Liver (tissue), 3 donors: ENCODE measurements at regions not wholly inside any gene's neighbourhood (a gene's known extent, or its start where the extent isn't known, plus 50 kb on each side); places are given as distances from the start of the nearest gene placed in this dataset.

Experiments
- GABPA ChIP-seq, 2 donors: IDR thresholded peaks in 1 of 2; conservative IDR thresholded peaks in 1 of 2; 2 replicates each; pipeline ENCODE4 v1.6.1; 2016; ENCODE audit warnings: antibody characterized with exemption in 2 of 2, mild to moderate bottlenecking in 1 of 2, moderate library complexity in 1 of 2
- JUND ChIP-seq, 2 donors: IDR thresholded peaks; 2 replicates each; pipeline ENCODE4 v1.6.1; 2016; ENCODE audit warnings: antibody characterized with exemption in 2 of 2
- RAD21 ChIP-seq, 2 donors: IDR thresholded peaks; 2 replicates each; pipeline ENCODE4 v1.6.1; 2016; ENCODE audit warnings: antibody characterized with exemption in 2 of 2, mild to moderate bottlenecking in 2 of 2
- TF ChIP-seq, protein P1 (sequence below): IDR thresholded peaks from 2 replicates; pipeline ENCODE4 v1.6.1; 2016; ENCODE audit warnings: antibody characterized with exemption
- TF ChIP-seq, protein P2 (sequence below): fragments of 150-350 bp; IDR thresholded peaks from 2 replicates; pipeline ENCODE4 v1.5.1; 2017; ENCODE audit warnings: improper control_type of control experiment, low read depth, low read length; ENCODE audit not compliant: missing input control
- TF ChIP-seq, protein P3 (sequence below): IDR thresholded peaks from 2 replicates; pipeline ENCODE4 v1.6.1; 2016; ENCODE audit warnings: antibody characterized with exemption
- TF ChIP-seq, protein P4 (sequence below): IDR thresholded peaks from 2 replicates; pipeline ENCODE4 v1.6.1; 2016; ENCODE audit warnings: antibody characterized with exemption, mild to moderate bottlenecking
- donor health status: healthy.
- donor health status: healthy.

DNA sequence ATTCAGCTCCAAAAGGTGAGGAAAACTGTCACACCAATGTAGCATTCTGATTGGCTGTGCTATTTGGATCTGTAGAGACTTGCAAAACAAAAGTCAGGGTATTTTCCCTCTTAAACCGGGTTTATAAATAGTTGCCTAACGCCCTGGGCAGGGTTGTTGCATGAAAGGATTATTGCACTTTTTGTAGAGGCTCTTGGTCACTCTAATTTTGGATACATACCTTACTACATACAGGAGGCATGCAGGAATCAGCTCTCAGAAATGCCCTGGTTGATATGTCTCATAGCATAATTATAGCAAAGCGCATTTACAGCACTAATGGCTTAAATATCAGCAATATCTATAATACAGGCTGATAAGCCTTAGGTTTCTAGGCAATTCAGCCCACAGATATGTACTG lies 200.0 kb upstream of the GDNF start:
- TF ChIP-seq, protein P1, sequence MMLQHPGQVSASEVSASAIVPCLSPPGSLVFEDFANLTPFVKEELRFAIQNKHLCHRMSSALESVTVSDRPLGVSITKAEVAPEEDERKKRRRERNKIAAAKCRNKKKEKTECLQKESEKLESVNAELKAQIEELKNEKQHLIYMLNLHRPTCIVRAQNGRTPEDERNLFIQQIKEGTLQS: no peak
- TF ChIP-seq, protein P2, sequence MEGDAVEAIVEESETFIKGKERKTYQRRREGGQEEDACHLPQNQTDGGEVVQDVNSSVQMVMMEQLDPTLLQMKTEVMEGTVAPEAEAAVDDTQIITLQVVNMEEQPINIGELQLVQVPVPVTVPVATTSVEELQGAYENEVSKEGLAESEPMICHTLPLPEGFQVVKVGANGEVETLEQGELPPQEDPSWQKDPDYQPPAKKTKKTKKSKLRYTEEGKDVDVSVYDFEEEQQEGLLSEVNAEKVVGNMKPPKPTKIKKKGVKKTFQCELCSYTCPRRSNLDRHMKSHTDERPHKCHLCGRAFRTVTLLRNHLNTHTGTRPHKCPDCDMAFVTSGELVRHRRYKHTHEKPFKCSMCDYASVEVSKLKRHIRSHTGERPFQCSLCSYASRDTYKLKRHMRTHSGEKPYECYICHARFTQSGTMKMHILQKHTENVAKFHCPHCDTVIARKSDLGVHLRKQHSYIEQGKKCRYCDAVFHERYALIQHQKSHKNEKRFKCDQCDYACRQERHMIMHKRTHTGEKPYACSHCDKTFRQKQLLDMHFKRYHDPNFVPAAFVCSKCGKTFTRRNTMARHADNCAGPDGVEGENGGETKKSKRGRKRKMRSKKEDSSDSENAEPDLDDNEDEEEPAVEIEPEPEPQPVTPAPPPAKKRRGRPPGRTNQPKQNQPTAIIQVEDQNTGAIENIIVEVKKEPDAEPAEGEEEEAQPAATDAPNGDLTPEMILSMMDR: no peak
- TF ChIP-seq, protein P3, sequence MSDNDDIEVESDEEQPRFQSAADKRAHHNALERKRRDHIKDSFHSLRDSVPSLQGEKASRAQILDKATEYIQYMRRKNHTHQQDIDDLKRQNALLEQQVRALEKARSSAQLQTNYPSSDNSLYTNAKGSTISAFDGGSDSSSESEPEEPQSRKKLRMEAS: no peak
- TF ChIP-seq, protein P4, sequence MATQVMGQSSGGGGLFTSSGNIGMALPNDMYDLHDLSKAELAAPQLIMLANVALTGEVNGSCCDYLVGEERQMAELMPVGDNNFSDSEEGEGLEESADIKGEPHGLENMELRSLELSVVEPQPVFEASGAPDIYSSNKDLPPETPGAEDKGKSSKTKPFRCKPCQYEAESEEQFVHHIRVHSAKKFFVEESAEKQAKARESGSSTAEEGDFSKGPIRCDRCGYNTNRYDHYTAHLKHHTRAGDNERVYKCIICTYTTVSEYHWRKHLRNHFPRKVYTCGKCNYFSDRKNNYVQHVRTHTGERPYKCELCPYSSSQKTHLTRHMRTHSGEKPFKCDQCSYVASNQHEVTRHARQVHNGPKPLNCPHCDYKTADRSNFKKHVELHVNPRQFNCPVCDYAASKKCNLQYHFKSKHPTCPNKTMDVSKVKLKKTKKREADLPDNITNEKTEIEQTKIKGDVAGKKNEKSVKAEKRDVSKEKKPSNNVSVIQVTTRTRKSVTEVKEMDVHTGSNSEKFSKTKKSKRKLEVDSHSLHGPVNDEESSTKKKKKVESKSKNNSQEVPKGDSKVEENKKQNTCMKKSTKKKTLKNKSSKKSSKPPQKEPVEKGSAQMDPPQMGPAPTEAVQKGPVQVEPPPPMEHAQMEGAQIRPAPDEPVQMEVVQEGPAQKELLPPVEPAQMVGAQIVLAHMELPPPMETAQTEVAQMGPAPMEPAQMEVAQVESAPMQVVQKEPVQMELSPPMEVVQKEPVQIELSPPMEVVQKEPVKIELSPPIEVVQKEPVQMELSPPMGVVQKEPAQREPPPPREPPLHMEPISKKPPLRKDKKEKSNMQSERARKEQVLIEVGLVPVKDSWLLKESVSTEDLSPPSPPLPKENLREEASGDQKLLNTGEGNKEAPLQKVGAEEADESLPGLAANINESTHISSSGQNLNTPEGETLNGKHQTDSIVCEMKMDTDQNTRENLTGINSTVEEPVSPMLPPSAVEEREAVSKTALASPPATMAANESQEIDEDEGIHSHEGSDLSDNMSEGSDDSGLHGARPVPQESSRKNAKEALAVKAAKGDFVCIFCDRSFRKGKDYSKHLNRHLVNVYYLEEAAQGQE: no peak
- TF ChIP-seq RAD21 (IDR thresholded peaks at IDR 0.05) (no peak), GABPA (IDR thresholded peaks at IDR 0.05 in 1 of 2, conservative IDR thresholded peaks at IDR 0.05 in 1 of 2) (no peak), JUND (IDR thresholded peaks at IDR 0.05) (no peak)
